HEK293T (cell line): ENCODE measurements at regions not wholly inside any gene's neighbourhood (a gene's known extent, or its start where the extent isn't known, plus 50 kb on each side); places are given as distances from the start of the nearest gene placed in this dataset.

Experiments
- ARNT ChIP-seq: fragments of 450-650 bp; IDR thresholded peaks from 2 replicates; pipeline ENCODE4 v1.6.1; 2017; ENCODE audit warnings: mild to moderate bottlenecking
- BHLHE40 ChIP-seq: fragments of 450-650 bp; IDR thresholded peaks from 2 replicates; pipeline ENCODE4 v1.6.1; 2016; ENCODE audit warnings: mild to moderate bottlenecking, moderate library complexity, borderline replicate concordance
- FOXA1 ChIP-seq: fragments of 450-650 bp; IDR thresholded peaks from 2 replicates; pipeline ENCODE4 v1.6.1; 2016; ENCODE audit warnings: mild to moderate bottlenecking
- FOXK2 ChIP-seq: fragments of 450-650 bp; IDR thresholded peaks from 2 replicates; pipeline ENCODE4 v1.6.1; 2016; ENCODE audit warnings: mild to moderate bottlenecking
- FOXM1 ChIP-seq: fragments of 450-650 bp; IDR thresholded peaks from 2 replicates; pipeline ENCODE4 v1.6.1; 2017; ENCODE audit warnings: mild to moderate bottlenecking, borderline replicate concordance
- L3MBTL2 ChIP-seq: fragments of 450-650 bp; conservative IDR thresholded peaks from 2 replicates; pipeline ENCODE4 v1.6.1; 2016; ENCODE audit warnings: mild to moderate bottlenecking
- LEF1 ChIP-seq: fragments of 450-650 bp; IDR thresholded peaks from 2 replicates; pipeline ENCODE4 v1.6.1; 2017; ENCODE audit warnings: mild to moderate bottlenecking, borderline replicate concordance
- NFRKB ChIP-seq: fragments of 450-650 bp; IDR thresholded peaks from 2 replicates; pipeline ENCODE4 v1.6.1; 2016; ENCODE audit warnings: mild to moderate bottlenecking, moderate library complexity
- SP1 ChIP-seq: fragments of 450-650 bp; IDR thresholded peaks from 2 replicates; pipeline ENCODE4 v1.6.1; 2017
- SUZ12 ChIP-seq: fragments of 450-650 bp; IDR thresholded peaks from 2 replicates; pipeline ENCODE4 v1.6.1; 2016; ENCODE audit warnings: mild to moderate bottlenecking
- TARDBP ChIP-seq: fragments of 450-650 bp; IDR thresholded peaks from 2 replicates; pipeline ENCODE4 v1.6.1; 2016
- ZNF384 ChIP-seq: fragments of 450-650 bp; IDR thresholded peaks from 2 replicates; pipeline ENCODE4 v1.6.1; 2016
- TF ChIP-seq, protein P1 (sequence below): fragments of 450-650 bp; IDR thresholded peaks from 2 replicates; pipeline ENCODE4 v1.6.1; 2016

DNA sequence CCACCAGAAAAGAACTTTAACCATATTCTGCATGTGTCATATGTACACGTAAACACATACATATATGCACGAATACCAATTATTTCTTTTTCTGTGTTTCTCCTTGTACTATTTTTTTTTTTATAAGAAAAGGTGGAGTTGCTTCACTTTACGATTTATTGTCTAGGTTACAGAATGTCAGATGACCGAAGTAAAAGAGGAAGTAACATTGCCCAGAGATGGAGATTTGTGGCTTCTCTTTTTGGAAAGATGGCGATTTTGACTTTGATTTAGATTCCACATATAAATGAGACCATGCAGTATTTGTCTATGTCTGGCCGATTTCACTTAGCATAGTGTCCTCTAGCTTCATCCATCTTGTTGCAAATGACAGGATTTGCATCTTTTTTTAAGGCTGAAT lies 293.1 kb downstream of the SV2B start:
- no peak for TF ChIP-seq ZNF384
- no peak for TF ChIP-seq SUZ12
- no peak for TF ChIP-seq TARDBP
- TF ChIP-seq SP1 = no peak
- TF ChIP-seq, protein P1, sequence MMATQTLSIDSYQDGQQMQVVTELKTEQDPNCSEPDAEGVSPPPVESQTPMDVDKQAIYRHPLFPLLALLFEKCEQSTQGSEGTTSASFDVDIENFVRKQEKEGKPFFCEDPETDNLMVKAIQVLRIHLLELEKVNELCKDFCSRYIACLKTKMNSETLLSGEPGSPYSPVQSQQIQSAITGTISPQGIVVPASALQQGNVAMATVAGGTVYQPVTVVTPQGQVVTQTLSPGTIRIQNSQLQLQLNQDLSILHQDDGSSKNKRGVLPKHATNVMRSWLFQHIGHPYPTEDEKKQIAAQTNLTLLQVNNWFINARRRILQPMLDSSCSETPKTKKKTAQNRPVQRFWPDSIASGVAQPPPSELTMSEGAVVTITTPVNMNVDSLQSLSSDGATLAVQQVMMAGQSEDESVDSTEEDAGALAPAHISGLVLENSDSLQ = no peak
- no peak for TF ChIP-seq L3MBTL2
- TF ChIP-seq FOXA1 = no peak
- no peak for TF ChIP-seq BHLHE40
- TF ChIP-seq NFRKB = no peak
- TF ChIP-seq FOXK2 = no peak
- no peak for TF ChIP-seq FOXM1
- TF ChIP-seq ARNT = no peak
- TF ChIP-seq LEF1 = no peak
